HCT116 (cell line): ENCODE measurements at regions not wholly inside any gene's neighbourhood (a gene's known extent, or its start where the extent isn't known, plus 50 kb on each side); places are given as distances from the start of the nearest gene placed in this dataset.

Experiments used
- ATAC-seq: fragments of 200-7000 bp; cut with Tn5 transposase; 2 replicates; pipeline ENCODE4 v1.9.1; 2020; ENCODE audit warnings: mild to moderate bottlenecking, moderate library complexity
- BruUV-seq: library from RNA; stranded (reverse); fragments of 400-500 nt; replicated peaks from 2 replicates; lab custom pipeline; 2021; lab: Mats Ljungman, UMichigan
- CTCF ChIA-PET: fragments of 300-600 bp; sonication (Branson Sonifier 250); formaldehyde crosslinking; loops from one replicate; lab custom pipeline; 2021; ENCODE audit warnings: antibody characterized with exemption; lab: Charles Lee
- POLR2A ChIA-PET: fragments of 300-600, 350-600 bp; sonication (Branson Sonifier 250); formaldehyde crosslinking; loops from one replicate; lab custom pipeline; 2021; ENCODE audit warnings: antibody characterized with exemption; lab: Charles Lee
- RAD21 ChIA-PET, 2 experiments: fragments of 300-600 bp; sonication (Branson Sonifier 250); formaldehyde crosslinking; loops; one replicate each; lab custom pipeline; 2023; ENCODE audit warnings: low total read pairs in 2 of 2; ENCODE audit not compliant: uncharacterized antibody in 2 of 2, unreplicated experiment in 2 of 2, low non-redundant PET in 1 of 2; lab: Charles Lee
- DNase-seq: peaks from one replicate; pipeline ENCODE4 v3.0.0-alpha.2; 2010; ENCODE audit warnings: low read depth, low spot score
- H2AFZ ChIP-seq: fragments of 200-600 bp; shearing (Covaris generic), sonication (generic); 2 replicates; pipeline ENCODE4 v1.6.1; 2017; ENCODE audit warnings: low read depth, mixed run types, mixed read lengths, antibody characterized with exemption, low read length; ENCODE audit not compliant: poor library complexity, severe bottlenecking
- H3K27ac ChIP-seq: 2 replicates; pipeline ENCODE4 v1.5.1; 2012; ENCODE audit warnings: low read depth, low read length
- H3K27me3 ChIP-seq: fragments of 200-600 bp; sonication (generic); 2 replicates; pipeline ENCODE4 v1.6.1; 2016; ENCODE audit warnings: mixed run types, low read length, mixed read lengths; ENCODE audit not compliant: insufficient read depth
- H3K36me3 ChIP-seq, 2 experiments: fragments of 200-500 bp in 1 of 2; fragments of 200-600 bp in 1 of 2; sonication (Bioruptor generic) in 1 of 2; sonication (generic) in 1 of 2; 2 replicates each; pipeline versions ENCODE4 v1.5.1 to v1.6.1; 2014 to 2016; ENCODE audit warnings: low read length in 2 of 2, inconsistent platforms in 1 of 2, mixed read lengths in 1 of 2, mixed run types in 1 of 2; ENCODE audit not compliant: insufficient read depth in 2 of 2, control insufficient read depth in 1 of 2
- H3K4me1 ChIP-seq, 2 experiments: fragments of 200-600 bp in 1 of 2; sonication (generic) in 1 of 2; 2 replicates each; pipeline versions ENCODE4 v1.5.1 to v1.6.1; 2012 to 2017; ENCODE audit warnings: low read length in 2 of 2, inconsistent platforms in 1 of 2, mild to moderate bottlenecking in 1 of 2, mixed read lengths in 1 of 2, mixed run types in 1 of 2, moderate library complexity in 1 of 2; ENCODE audit not compliant: insufficient read depth in 2 of 2, control insufficient read depth in 1 of 2
- H3K4me2 ChIP-seq: fragments of 200-600 bp; sonication (generic); 2 replicates; pipeline ENCODE4 v1.6.1; 2017; ENCODE audit warnings: mixed run types, low read length, mixed read lengths
- H3K4me3 ChIP-seq, 2 experiments: fragments of 200-600 bp in 1 of 2; sonication (generic) in 1 of 2; replicated peaks in 1 of 2; 2 replicates each; pipeline ENCODE4 v1.5.1; 2011 to 2016; ENCODE audit warnings: low read length in 2 of 2, control low read depth in 1 of 2, low read depth in 1 of 2, mild to moderate bottlenecking in 1 of 2, mixed read lengths in 1 of 2, mixed run types in 1 of 2
- H3K79me2 ChIP-seq: fragments of 200-600 bp; sonication (generic); 2 replicates; pipeline ENCODE4 v1.6.1; 2017; ENCODE audit warnings: mild to moderate bottlenecking, mixed run types, low read length, moderate library complexity, mixed read lengths; ENCODE audit not compliant: insufficient read depth
- H3K9ac ChIP-seq: fragments of 200-600 bp; sonication (generic); 2 replicates; pipeline ENCODE4 v1.6.1; 2016; ENCODE audit warnings: low read length, mixed read lengths
- H3K9me2 ChIP-seq: fragments of 200-600 bp; sonication (generic), shearing (Covaris generic); 2 replicates; pipeline ENCODE4 v1.6.1; 2017; ENCODE audit warnings: mixed run types, mild to moderate bottlenecking, moderate library complexity; ENCODE audit not compliant: insufficient read depth
- H3K9me3 ChIP-seq, 2 experiments: fragments of 200-500 bp in 1 of 2; fragments of 200-600 bp in 1 of 2; sonication (Bioruptor generic) in 1 of 2; sonication (generic) in 1 of 2; 2 replicates each; pipeline ENCODE4 v1.6.1; 2014 to 2017; ENCODE audit warnings: low read length in 2 of 2, mixed read lengths in 2 of 2, inconsistent platforms in 1 of 2, low read depth in 1 of 2, mild to moderate bottlenecking in 1 of 2, mixed run types in 1 of 2, moderate library complexity in 1 of 2; ENCODE audit not compliant: control insufficient read depth in 1 of 2, insufficient read depth in 1 of 2
- H4K20me1 ChIP-seq: fragments of 200-600 bp; sonication (generic), shearing (Covaris generic); 2 replicates; pipeline ENCODE4 v1.6.1; 2017; ENCODE audit warnings: mixed run types, mild to moderate bottlenecking, moderate library complexity; ENCODE audit not compliant: insufficient read depth
- CEBPB ChIP-seq: IDR thresholded peaks from 2 replicates; pipeline ENCODE4 v1.6.1; 2012; ENCODE audit warnings: low read depth
- CTCF ChIP-seq, 3 experiments: fragments of 200-600 bp in 1 of 3; sonication (generic) in 1 of 3; IDR thresholded peaks in 2 of 3; conservative IDR thresholded peaks in 1 of 3; 2 replicates each; pipeline ENCODE4 v1.5.1; 2012 to 2017; ENCODE audit warnings: low read depth in 2 of 3, low read length in 2 of 3, antibody characterized with exemption in 1 of 3, borderline replicate concordance in 1 of 3, control low read depth in 1 of 3, mild to moderate bottlenecking in 1 of 3, mixed read lengths in 1 of 3, mixed run types in 1 of 3, moderate library complexity in 1 of 3; ENCODE audit not compliant: insufficient read depth in 1 of 3
- EGR1 ChIP-seq: IDR thresholded peaks from 2 replicates; pipeline ENCODE4 v1.6.1; 2012; ENCODE audit warnings: low read depth
- EZH2phosphoT487 ChIP-seq: fragments of 200-600 bp; IDR thresholded peaks from 2 replicates; pipeline ENCODE4 v1.6.1; 2018; ENCODE audit warnings: antibody characterized with exemption, borderline replicate concordance
- JUND ChIP-seq: IDR thresholded peaks from 2 replicates; pipeline ENCODE4 v1.6.1; 2012
- POLR2A ChIP-seq: IDR thresholded peaks from 2 replicates; pipeline ENCODE4 v1.7.0; 2011; ENCODE audit warnings: borderline replicate concordance; ENCODE audit not compliant: insufficient read depth, insufficient read length; ENCODE audit errors: extremely low read depth
- RAD21 ChIP-seq: IDR thresholded peaks from 2 replicates; pipeline ENCODE4 v1.6.1; 2012; ENCODE audit warnings: low read depth, mild to moderate bottlenecking
- SP1 ChIP-seq: IDR thresholded peaks from 2 replicates; pipeline ENCODE4 v1.6.1; 2012; ENCODE audit warnings: low read depth
- SRF ChIP-seq: IDR thresholded peaks from 2 replicates; pipeline ENCODE4 v1.6.1; 2012; ENCODE audit warnings: low read depth
- YY1 ChIP-seq: IDR thresholded peaks from 2 replicates; pipeline ENCODE4 v1.6.1; 2011; ENCODE audit warnings: low read length, low read depth, moderate library complexity, mild to moderate bottlenecking; ENCODE audit not compliant: insufficient replicate concordance; ENCODE audit errors: extremely low read depth
- ZFX ChIP-seq: fragments of 450-650 bp; IDR thresholded peaks from 2 replicates; pipeline ENCODE4 v1.6.1; 2017
- ZNF274 ChIP-seq: fragments of 200-500 bp; sonication (Bioruptor generic); IDR thresholded peaks from 2 replicates; pipeline ENCODE4 v1.6.1; 2014; ENCODE audit warnings: mild to moderate bottlenecking, low read depth, low read length, inconsistent platforms
- intact Hi-C: fragments of 100-400 bp; cut with micrococcal nuclease; formaldehyde crosslinking; loops from 2 replicates; pipeline ENCODE4 v1.10.0; 2022
- TF ChIP-seq, protein P1 (sequence below): IDR thresholded peaks from 2 replicates; pipeline ENCODE4 v1.6.1; 2012
- TF ChIP-seq, protein P2 (sequence below): IDR thresholded peaks from 2 replicates; pipeline ENCODE4 v1.6.1; 2012; ENCODE audit warnings: low read depth
- TF ChIP-seq, protein P3 (sequence below): IDR thresholded peaks from 2 replicates; pipeline ENCODE4 v1.6.1; 2012

GRCh38 chrX:43279341-43279808, 376.7 kb upstream of the MAOA start:
- intact Hi-C loops = no loop called here
- ATAC-seq (no peak), DNase-seq (no peak)
- Histone ChIP-seq H3K9me3 (no peaks in the 10 kb centered on the region), H2AFZ (no peak overlapping the region), H4K20me1 (no peaks in the 10 kb centered on the region), H3K9ac (no peak overlapping the region), H3K79me2 (no peaks in the 10 kb centered on the region), H3K4me3 (no peak overlapping the region), H3K4me2 (no peak overlapping the region), H3K9me2 (no peaks in the 10 kb centered on the region), H3K27me3 (no peaks in the 10 kb centered on the region), H3K27ac (no peak overlapping the region), H3K36me3 (no peaks in the 10 kb centered on the region), H3K4me1 (no peaks in the 10 kb centered on the region)
- RAD21 ChIA-PET = no interaction called here
- POLR2A ChIA-PET = no interaction called here
- CTCF ChIA-PET = no interaction called here
- TF ChIP-seq, protein P1, sequence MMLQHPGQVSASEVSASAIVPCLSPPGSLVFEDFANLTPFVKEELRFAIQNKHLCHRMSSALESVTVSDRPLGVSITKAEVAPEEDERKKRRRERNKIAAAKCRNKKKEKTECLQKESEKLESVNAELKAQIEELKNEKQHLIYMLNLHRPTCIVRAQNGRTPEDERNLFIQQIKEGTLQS = no peak
- no peak for TF ChIP-seq CEBPB
- no peak for TF ChIP-seq ZFX
- TF ChIP-seq SRF = no peak
- TF ChIP-seq, protein P2, sequence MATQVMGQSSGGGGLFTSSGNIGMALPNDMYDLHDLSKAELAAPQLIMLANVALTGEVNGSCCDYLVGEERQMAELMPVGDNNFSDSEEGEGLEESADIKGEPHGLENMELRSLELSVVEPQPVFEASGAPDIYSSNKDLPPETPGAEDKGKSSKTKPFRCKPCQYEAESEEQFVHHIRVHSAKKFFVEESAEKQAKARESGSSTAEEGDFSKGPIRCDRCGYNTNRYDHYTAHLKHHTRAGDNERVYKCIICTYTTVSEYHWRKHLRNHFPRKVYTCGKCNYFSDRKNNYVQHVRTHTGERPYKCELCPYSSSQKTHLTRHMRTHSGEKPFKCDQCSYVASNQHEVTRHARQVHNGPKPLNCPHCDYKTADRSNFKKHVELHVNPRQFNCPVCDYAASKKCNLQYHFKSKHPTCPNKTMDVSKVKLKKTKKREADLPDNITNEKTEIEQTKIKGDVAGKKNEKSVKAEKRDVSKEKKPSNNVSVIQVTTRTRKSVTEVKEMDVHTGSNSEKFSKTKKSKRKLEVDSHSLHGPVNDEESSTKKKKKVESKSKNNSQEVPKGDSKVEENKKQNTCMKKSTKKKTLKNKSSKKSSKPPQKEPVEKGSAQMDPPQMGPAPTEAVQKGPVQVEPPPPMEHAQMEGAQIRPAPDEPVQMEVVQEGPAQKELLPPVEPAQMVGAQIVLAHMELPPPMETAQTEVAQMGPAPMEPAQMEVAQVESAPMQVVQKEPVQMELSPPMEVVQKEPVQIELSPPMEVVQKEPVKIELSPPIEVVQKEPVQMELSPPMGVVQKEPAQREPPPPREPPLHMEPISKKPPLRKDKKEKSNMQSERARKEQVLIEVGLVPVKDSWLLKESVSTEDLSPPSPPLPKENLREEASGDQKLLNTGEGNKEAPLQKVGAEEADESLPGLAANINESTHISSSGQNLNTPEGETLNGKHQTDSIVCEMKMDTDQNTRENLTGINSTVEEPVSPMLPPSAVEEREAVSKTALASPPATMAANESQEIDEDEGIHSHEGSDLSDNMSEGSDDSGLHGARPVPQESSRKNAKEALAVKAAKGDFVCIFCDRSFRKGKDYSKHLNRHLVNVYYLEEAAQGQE = no peak
- TF ChIP-seq JUND = no peak
- no peak for TF ChIP-seq YY1
- TF ChIP-seq POLR2A = no peak
- no peak for TF ChIP-seq RAD21
- TF ChIP-seq EGR1 = no peak
- TF ChIP-seq EZH2phosphoT487 = no peak
- TF ChIP-seq CTCF (IDR thresholded peaks at IDR 0.05 in 2 of 3, conservative IDR thresholded peaks at IDR 0.05 in 1 of 3; ENCODE audit: borderline replicate concordance in 1 of 3, insufficient read depth in 1 of 3, low read depth in 2 of 3, low read length in 2 of 3) = no peak
- TF ChIP-seq ZNF274 = no peak
- TF ChIP-seq, protein P3, sequence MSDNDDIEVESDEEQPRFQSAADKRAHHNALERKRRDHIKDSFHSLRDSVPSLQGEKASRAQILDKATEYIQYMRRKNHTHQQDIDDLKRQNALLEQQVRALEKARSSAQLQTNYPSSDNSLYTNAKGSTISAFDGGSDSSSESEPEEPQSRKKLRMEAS = no peak
- no peak for TF ChIP-seq SP1
- BruUV-seq = no TSS peak
